ENCODE measurements at regions not wholly inside any gene's neighbourhood (a gene's known extent, or its start where the extent isn't known, plus 50 kb on each side); places are given as distances from the start of the nearest gene placed in this dataset.

DNA sequence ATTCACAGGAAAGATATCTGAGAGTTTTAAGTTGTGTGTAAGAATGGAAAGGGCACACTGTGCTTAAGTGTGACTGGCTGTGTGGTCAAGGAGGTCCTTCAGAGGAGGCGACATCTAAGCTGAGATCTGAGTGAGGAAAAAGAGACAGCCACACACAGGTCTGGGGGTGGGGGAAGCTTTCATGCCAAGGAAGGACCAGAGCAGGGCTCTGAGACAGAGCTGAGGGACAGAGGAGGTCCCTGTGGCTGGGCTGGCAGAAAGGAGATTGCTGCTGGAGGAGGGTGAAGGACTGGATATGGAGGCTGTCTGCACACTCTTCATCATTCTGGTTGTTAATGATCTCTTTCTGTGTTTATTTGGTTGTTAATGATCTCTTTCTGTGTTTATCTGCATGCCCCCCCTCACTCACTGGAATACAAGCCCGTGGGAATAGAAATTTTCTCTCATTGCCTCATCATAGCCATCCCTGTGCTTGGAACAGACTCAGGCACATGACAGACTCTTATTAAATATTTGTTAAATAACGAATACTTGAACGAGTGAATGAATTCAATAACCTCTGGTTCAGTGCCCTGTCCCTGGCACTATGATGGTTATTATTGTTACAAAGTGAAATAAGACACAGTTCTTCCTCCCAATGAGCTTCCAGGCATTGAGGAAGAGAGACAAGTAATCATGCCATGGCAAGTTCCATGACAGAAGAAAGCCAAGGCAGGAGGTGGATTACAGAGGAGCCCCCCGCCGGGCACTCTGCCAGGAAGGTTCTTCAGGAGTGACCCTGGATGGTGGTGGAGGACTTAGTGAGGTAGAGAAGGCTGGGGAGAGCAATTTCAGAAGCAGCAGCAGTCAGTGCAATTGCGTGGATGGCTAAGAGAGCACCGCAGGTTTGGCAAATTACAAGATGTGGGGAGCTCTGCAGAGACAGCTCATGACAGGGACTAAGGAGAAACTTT lies 399.4 kb upstream of the HS6ST1 start:
- CTCF ChIA-PET = interaction anchor here (1.7 to 6.2 kb wide), 3 partner anchors 9 to 37 kb away, joined by 8 to 44 read pairs (median 38); no protein-coding TSS in a partner anchor
- DNase-seq = no peak
- peaks cover 12 to 51% (median 46%) of the 10 kb centered on the region in 4 experiments for H3K4me1 ChIP-seq (ENCODE audit: control extremely low read depth in 1 of 4, control insufficient read depth in 4 of 4, insufficient read depth in 4 of 4, low read length in 3 of 4)
- POLR2A ChIA-PET = no interaction called here
- no peak overlapping the region for H3K4me3 ChIP-seq (ENCODE audit: control insufficient read depth in 1 of 7, extremely low read depth in 1 of 7, insufficient read depth in 4 of 7, low read depth in 2 of 7, low read length in 6 of 7)
- no peaks in the 10 kb centered on the region for H3K27me3 ChIP-seq (replicated peaks in 2 of 5; ENCODE audit: control insufficient read depth in 4 of 5, insufficient read depth in 5 of 5, low read length in 4 of 5)
- no peak overlapping the region for H3K27ac ChIP-seq (ENCODE audit: insufficient read depth in 1 of 2, low read depth in 1 of 2, low read length in 2 of 2, poor library complexity in 1 of 2, severe bottlenecking in 2 of 2)
- 95% methylated on average over 6 of the region's 8 CpGs for WGBS (ENCODE audit: insufficient coverage)
- peaks cover 0 to 8% (median 2%) of the 10 kb centered on the region in 5 experiments for H3K9me3 ChIP-seq (ENCODE audit: control extremely low read depth in 1 of 5, control insufficient read depth in 4 of 5, insufficient read depth in 2 of 5, low read depth in 1 of 5, low read length in 4 of 5)
- H3K36me3 ChIP-seq (ENCODE audit: control insufficient read depth in 4 of 4, insufficient read depth in 4 of 4, low read length in 3 of 4) = no peaks in the 10 kb centered on the region

DNA sequence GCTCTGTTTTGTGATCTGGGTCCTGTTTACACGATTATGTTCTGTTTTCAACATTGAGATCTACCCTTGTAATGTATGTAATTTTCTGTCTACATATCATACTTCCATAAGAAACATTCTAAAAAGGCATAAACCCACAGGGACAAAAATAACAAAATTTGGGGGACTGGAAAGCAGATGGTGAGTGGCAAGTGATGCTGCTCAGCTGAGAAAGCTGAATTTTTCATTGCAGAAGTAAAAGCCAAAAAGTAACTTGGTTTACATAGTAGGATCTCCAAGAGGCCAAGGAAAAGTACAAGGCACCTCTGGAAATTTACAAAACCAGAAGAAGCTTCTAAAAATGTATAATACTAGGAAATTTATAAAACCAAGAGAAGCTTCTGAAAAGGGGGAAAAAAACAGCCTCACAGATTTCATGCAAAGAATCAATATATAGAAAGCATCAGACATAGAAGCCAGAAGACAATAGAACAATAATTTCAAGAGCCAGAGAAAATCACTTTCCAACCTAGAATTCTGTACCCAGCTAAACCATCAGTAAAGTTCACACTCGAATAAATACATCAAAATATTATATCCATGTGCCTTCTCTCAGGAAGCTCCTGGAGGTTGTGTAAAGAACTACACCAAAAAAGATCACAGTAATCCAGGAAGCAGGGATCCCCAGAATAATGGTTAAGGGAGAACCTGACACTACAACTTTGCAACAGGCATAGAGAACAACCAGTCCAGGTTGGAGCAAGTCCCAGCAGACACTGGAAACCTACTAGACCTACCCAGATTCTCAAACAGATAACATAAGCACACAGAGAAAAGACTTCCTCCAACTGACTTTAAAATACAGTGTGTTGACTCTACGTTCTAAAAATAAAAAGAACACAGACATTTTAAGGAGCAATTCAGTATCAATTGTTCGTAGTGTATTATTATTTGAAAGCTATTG lies 401.7 kb upstream of the HS6ST1 start:
- no peak overlapping the region for H3K27ac ChIP-seq (ENCODE audit: insufficient read depth in 1 of 2, low read depth in 1 of 2, low read length in 2 of 2, poor library complexity in 1 of 2, severe bottlenecking in 2 of 2)
- H3K9me3 ChIP-seq (ENCODE audit: control extremely low read depth in 1 of 5, control insufficient read depth in 4 of 5, insufficient read depth in 2 of 5, low read depth in 1 of 5, low read length in 4 of 5) = peaks cover 0 to 8% (median 2%) of the 10 kb centered on the region in 5 experiments
- no peaks in the 10 kb centered on the region for H3K27me3 ChIP-seq (replicated peaks in 2 of 5; ENCODE audit: control insufficient read depth in 4 of 5, insufficient read depth in 5 of 5, low read length in 4 of 5)
- H3K4me3 ChIP-seq (ENCODE audit: control insufficient read depth in 1 of 7, extremely low read depth in 1 of 7, insufficient read depth in 4 of 7, low read depth in 2 of 7, low read length in 6 of 7) = no peak overlapping the region
- H3K36me3 ChIP-seq (ENCODE audit: control insufficient read depth in 4 of 4, insufficient read depth in 4 of 4, low read length in 3 of 4) = no peaks in the 10 kb centered on the region
- ChIA-PET POLR2A (no interaction called here), CTCF (interaction anchor here (0.9 to 1.4 kb wide), 3 partner anchors 10 to 18 kb away, joined by 3 to 5 read pairs (median 3); no protein-coding TSS in a partner anchor)
- H3K4me1 ChIP-seq (ENCODE audit: control extremely low read depth in 1 of 4, control insufficient read depth in 4 of 4, insufficient read depth in 4 of 4, low read length in 3 of 4) = peaks cover 7 to 30% (median 26%) of the 10 kb centered on the region in 4 experiments
- no CpG with 5 or more reads among the region's 4 CpGs for WGBS (ENCODE audit: insufficient coverage)
- DNase-seq = no peak

GRCh38 chr2:128721096-128721495 lies 402.4 kb upstream of the HS6ST1 start:
- Histone ChIP-seq H3K27ac (ENCODE audit: insufficient read depth in 1 of 2, low read depth in 1 of 2, low read length in 2 of 2, poor library complexity in 1 of 2, severe bottlenecking in 2 of 2) (no peak overlapping the region), H3K4me3 (ENCODE audit: control insufficient read depth in 1 of 7, extremely low read depth in 1 of 7, insufficient read depth in 4 of 7, low read depth in 2 of 7, low read length in 6 of 7) (no peak overlapping the region), H3K27me3 (replicated peaks in 2 of 5; ENCODE audit: control insufficient read depth in 4 of 5, insufficient read depth in 5 of 5, low read length in 4 of 5) (no peaks in the 10 kb centered on the region), H3K9me3 (ENCODE audit: control extremely low read depth in 1 of 5, control insufficient read depth in 4 of 5, insufficient read depth in 2 of 5, low read depth in 1 of 5, low read length in 4 of 5) (peaks cover 0 to 8% (median 2%) of the 10 kb centered on the region in 5 experiments), H3K4me1 (ENCODE audit: control extremely low read depth in 1 of 4, control insufficient read depth in 4 of 4, insufficient read depth in 4 of 4, low read length in 3 of 4) (peaks cover 1 to 25% (median 21%) of the 10 kb centered on the region in 4 experiments), H3K36me3 (ENCODE audit: control insufficient read depth in 4 of 4, insufficient read depth in 4 of 4, low read length in 3 of 4) (no peaks in the 10 kb centered on the region)
- ChIA-PET CTCF (interaction anchor here (1.4 kb wide), 1 partner anchor 17 kb away, joined by 5 read pairs; no protein-coding TSS in a partner anchor), POLR2A (no interaction called here)
- 86% methylated on average over 1 of the region's 2 CpGs for WGBS (ENCODE audit: insufficient coverage)
- no peak for DNase-seq

- ChIA-PET POLR2A (no interaction called here), CTCF (interaction anchor here (1.2 kb wide), 1 partner anchor 12 kb away, joined by 5 read pairs; no protein-coding TSS in a partner anchor)
- H3K27ac ChIP-seq (ENCODE audit: insufficient read depth in 1 of 2, low read depth in 1 of 2, low read length in 2 of 2, poor library complexity in 1 of 2, severe bottlenecking in 2 of 2) = no peak overlapping the region
- no peaks in the 10 kb centered on the region for H3K36me3 ChIP-seq (ENCODE audit: control insufficient read depth in 4 of 4, insufficient read depth in 4 of 4, low read length in 3 of 4)
- WGBS (ENCODE audit: insufficient coverage) = 100% methylated on average over 1 of the region's 1 CpG
- no peaks in the 10 kb centered on the region for H3K27me3 ChIP-seq (replicated peaks in 2 of 5; ENCODE audit: control insufficient read depth in 4 of 5, insufficient read depth in 5 of 5, low read length in 4 of 5)
- H3K4me1 ChIP-seq (ENCODE audit: control extremely low read depth in 1 of 4, control insufficient read depth in 4 of 4, insufficient read depth in 4 of 4, low read length in 3 of 4) = peaks cover 0 to 21% (median 9%) of the 10 kb centered on the region in 4 experiments
- H3K9me3 ChIP-seq (ENCODE audit: control extremely low read depth in 1 of 5, control insufficient read depth in 4 of 5, insufficient read depth in 2 of 5, low read depth in 1 of 5, low read length in 4 of 5) = peaks cover 0 to 8% (median 2%) of the 10 kb centered on the region in 5 experiments
- no peak overlapping the region for H3K4me3 ChIP-seq (ENCODE audit: control insufficient read depth in 1 of 7, extremely low read depth in 1 of 7, insufficient read depth in 4 of 7, low read depth in 2 of 7, low read length in 6 of 7)
- no peak for DNase-seq
These were observed 403.8 kb upstream of the HS6ST1 start for GRCh38 chr2:128722489-128722888.

DNA sequence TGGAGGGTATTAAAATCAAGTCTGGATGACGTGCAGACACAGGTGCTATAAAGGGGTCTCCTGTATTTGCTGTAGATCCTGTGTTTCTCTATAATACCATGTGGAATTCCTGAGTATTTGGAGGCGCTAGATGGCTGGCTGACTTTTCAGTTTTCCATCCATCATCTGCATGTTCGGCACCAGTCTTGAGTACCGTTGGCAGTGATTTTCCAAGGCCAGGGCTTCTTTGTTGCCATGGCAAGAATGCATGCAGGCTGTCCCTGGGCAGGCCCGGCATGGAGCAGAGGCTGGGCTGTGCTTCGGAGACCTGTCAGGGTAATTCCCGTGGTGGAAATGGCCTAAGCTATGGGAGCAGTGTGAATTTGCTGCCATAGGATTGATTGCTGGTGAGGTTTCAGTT lies 405.9 kb upstream of the HS6ST1 start:
- H3K36me3 ChIP-seq (ENCODE audit: control insufficient read depth in 4 of 4, insufficient read depth in 4 of 4, low read length in 3 of 4) = no peaks in the 10 kb centered on the region
- no peak for DNase-seq
- 92% methylated on average over 6 of the region's 7 CpGs for WGBS (ENCODE audit: insufficient coverage)
- no peaks in the 10 kb centered on the region for H3K27me3 ChIP-seq (replicated peaks in 2 of 5; ENCODE audit: control insufficient read depth in 4 of 5, insufficient read depth in 5 of 5, low read length in 4 of 5)
- ChIA-PET CTCF (interaction anchor here (4.8 kb wide), 1 partner anchor 9 kb away, joined by 38 read pairs; no protein-coding TSS in a partner anchor), POLR2A (no interaction called here)
- no peak overlapping the region for H3K4me3 ChIP-seq (ENCODE audit: control insufficient read depth in 1 of 7, extremely low read depth in 1 of 7, insufficient read depth in 4 of 7, low read depth in 2 of 7, low read length in 6 of 7)
- H3K27ac ChIP-seq (ENCODE audit: insufficient read depth in 1 of 2, low read depth in 1 of 2, low read length in 2 of 2, poor library complexity in 1 of 2, severe bottlenecking in 2 of 2) = no peak overlapping the region
- H3K9me3 ChIP-seq (ENCODE audit: control extremely low read depth in 1 of 5, control insufficient read depth in 4 of 5, insufficient read depth in 2 of 5, low read depth in 1 of 5, low read length in 4 of 5) = peaks cover 0 to 16% (median 2%) of the 10 kb centered on the region in 5 experiments
- peaks cover 0 to 15% (median 5%) of the 10 kb centered on the region in 4 experiments for H3K4me1 ChIP-seq (ENCODE audit: control extremely low read depth in 1 of 4, control insufficient read depth in 4 of 4, insufficient read depth in 4 of 4, low read length in 3 of 4)

DNA sequence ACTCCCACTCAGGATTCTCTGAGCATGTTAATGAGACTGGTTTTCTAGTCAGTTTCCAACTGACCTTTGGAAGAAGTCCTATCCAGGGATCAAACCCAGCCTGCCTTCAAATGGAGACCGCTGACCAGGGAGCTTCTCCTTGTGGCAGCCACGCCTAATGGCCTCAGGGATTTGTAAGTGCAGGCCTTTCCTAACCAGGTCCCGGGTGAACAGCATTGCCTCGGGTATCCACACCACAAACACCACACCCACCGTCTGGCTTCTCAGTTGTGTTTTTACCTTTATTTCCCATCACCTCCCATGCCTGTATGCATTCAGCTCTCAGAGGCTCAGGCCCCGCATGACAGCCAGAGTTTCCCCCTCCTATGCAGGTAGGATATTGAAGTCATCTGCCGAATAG lies 406.3 kb upstream of the HS6ST1 start:
- Histone ChIP-seq H3K27me3 (replicated peaks in 2 of 5; ENCODE audit: control insufficient read depth in 4 of 5, insufficient read depth in 5 of 5, low read length in 4 of 5) (no peaks in the 10 kb centered on the region), H3K4me3 (ENCODE audit: control insufficient read depth in 1 of 7, extremely low read depth in 1 of 7, insufficient read depth in 4 of 7, low read depth in 2 of 7, low read length in 6 of 7) (no peak overlapping the region), H3K27ac (ENCODE audit: insufficient read depth in 1 of 2, low read depth in 1 of 2, low read length in 2 of 2, poor library complexity in 1 of 2, severe bottlenecking in 2 of 2) (no peak overlapping the region), H3K4me1 (ENCODE audit: control extremely low read depth in 1 of 4, control insufficient read depth in 4 of 4, insufficient read depth in 4 of 4, low read length in 3 of 4) (peaks cover 0 to 15% (median 5%) of the 10 kb centered on the region in 4 experiments), H3K9me3 (ENCODE audit: control extremely low read depth in 1 of 5, control insufficient read depth in 4 of 5, insufficient read depth in 2 of 5, low read depth in 1 of 5, low read length in 4 of 5) (peaks cover 0 to 20% (median 2%) of the 10 kb centered on the region in 5 experiments), H3K36me3 (ENCODE audit: control insufficient read depth in 4 of 4, insufficient read depth in 4 of 4, low read length in 3 of 4) (no peaks in the 10 kb centered on the region)
- no peak for DNase-seq
- WGBS (ENCODE audit: insufficient coverage) = 97% methylated on average over 6 of the region's 7 CpGs
- ChIA-PET CTCF (interaction anchor here (0.8 to 4.8 kb wide), 3 partner anchors 9 to 30 kb away, joined by 3 to 38 read pairs (median 3); no protein-coding TSS in a partner anchor), POLR2A (no interaction called here)
